Liver (tissue), 3 donors: ENCODE measurements at regions not wholly inside any gene's neighbourhood (a gene's known extent, or its start where the extent isn't known, plus 50 kb on each side); places are given as distances from the start of the nearest gene placed in this dataset.

ENCODE experiments used
- EGR1 ChIP-seq, 2 donors: IDR thresholded peaks; 2 replicates each; pipeline ENCODE4 v1.6.1; 2016 to 2018; ENCODE audit warnings: antibody characterized with exemption in 2 of 2, low read depth in 2 of 2
- FOXA1 ChIP-seq: IDR thresholded peaks from 2 replicates; pipeline ENCODE4 v1.6.1; 2016; ENCODE audit warnings: antibody characterized with exemption
- GABPA ChIP-seq, 2 donors: IDR thresholded peaks in 1 of 2; conservative IDR thresholded peaks in 1 of 2; 2 replicates each; pipeline ENCODE4 v1.6.1; 2016; ENCODE audit warnings: antibody characterized with exemption in 2 of 2, mild to moderate bottlenecking in 1 of 2, moderate library complexity in 1 of 2
- JUND ChIP-seq, 2 donors: IDR thresholded peaks; 2 replicates each; pipeline ENCODE4 v1.6.1; 2016; ENCODE audit warnings: antibody characterized with exemption in 2 of 2
- RAD21 ChIP-seq, 2 donors: IDR thresholded peaks; 2 replicates each; pipeline ENCODE4 v1.6.1; 2016; ENCODE audit warnings: antibody characterized with exemption in 2 of 2, mild to moderate bottlenecking in 2 of 2
- RXRA ChIP-seq, 2 donors: IDR thresholded peaks; 2 replicates each; pipeline ENCODE4 v1.6.1; 2017 to 2018; ENCODE audit warnings: antibody characterized with exemption in 2 of 2, mild to moderate bottlenecking in 1 of 2
- TAF1 ChIP-seq: conservative IDR thresholded peaks from 2 replicates; pipeline ENCODE4 v1.6.1; 2016; ENCODE audit warnings: antibody characterized with exemption, mild to moderate bottlenecking
- YY1 ChIP-seq: IDR thresholded peaks from 2 replicates; pipeline ENCODE4 v1.6.1; 2016; ENCODE audit warnings: antibody characterized with exemption, mild to moderate bottlenecking
- TF ChIP-seq, protein P1 (sequence below): fragments of 150-350 bp; IDR thresholded peaks from 2 replicates; pipeline ENCODE4 v1.5.1; 2017; ENCODE audit warnings: improper control_type of control experiment, low read depth, low read length; ENCODE audit not compliant: missing input control
- TF ChIP-seq, protein P2 (sequence below): IDR thresholded peaks from 2 replicates; pipeline ENCODE4 v1.6.1; 2016; ENCODE audit warnings: antibody characterized with exemption
- TF ChIP-seq, protein P3 (sequence below): IDR thresholded peaks from 2 replicates; pipeline ENCODE4 v1.6.1; 2016; ENCODE audit warnings: antibody characterized with exemption, mild to moderate bottlenecking
- TF ChIP-seq, protein P4 (sequence below): IDR thresholded peaks from 2 replicates; pipeline ENCODE4 v1.6.1; 2016; ENCODE audit warnings: antibody characterized with exemption
- donor health status: healthy.
- donor health status: healthy.

DNA sequence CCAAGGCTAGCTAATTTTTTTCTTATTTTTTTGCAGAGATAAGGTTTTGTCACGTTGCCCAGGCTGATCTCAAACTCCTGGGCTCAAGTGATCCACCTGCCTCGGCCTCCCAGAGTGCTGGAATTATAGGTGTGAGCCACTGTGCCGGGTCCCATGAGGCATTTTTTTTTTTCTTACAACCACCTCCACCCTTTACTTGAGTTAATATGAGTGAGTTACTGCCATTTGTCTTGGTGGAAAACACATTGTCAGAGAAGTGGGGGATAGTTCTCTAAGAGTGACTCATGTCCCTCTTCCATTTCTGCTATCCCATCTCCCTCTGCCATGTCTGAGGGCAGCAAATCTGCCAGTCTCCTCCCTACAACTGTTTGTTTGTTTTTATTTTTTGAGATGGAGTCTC is 163.4 kb upstream of the CLINT1 start:
- TF ChIP-seq JUND (IDR thresholded peaks at IDR 0.05), result no peak
- TF ChIP-seq, protein P1, sequence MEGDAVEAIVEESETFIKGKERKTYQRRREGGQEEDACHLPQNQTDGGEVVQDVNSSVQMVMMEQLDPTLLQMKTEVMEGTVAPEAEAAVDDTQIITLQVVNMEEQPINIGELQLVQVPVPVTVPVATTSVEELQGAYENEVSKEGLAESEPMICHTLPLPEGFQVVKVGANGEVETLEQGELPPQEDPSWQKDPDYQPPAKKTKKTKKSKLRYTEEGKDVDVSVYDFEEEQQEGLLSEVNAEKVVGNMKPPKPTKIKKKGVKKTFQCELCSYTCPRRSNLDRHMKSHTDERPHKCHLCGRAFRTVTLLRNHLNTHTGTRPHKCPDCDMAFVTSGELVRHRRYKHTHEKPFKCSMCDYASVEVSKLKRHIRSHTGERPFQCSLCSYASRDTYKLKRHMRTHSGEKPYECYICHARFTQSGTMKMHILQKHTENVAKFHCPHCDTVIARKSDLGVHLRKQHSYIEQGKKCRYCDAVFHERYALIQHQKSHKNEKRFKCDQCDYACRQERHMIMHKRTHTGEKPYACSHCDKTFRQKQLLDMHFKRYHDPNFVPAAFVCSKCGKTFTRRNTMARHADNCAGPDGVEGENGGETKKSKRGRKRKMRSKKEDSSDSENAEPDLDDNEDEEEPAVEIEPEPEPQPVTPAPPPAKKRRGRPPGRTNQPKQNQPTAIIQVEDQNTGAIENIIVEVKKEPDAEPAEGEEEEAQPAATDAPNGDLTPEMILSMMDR, result no peak
- no peak for TF ChIP-seq FOXA1
- TF ChIP-seq, protein P2, sequence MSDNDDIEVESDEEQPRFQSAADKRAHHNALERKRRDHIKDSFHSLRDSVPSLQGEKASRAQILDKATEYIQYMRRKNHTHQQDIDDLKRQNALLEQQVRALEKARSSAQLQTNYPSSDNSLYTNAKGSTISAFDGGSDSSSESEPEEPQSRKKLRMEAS, result no peak
- TF ChIP-seq, protein P3, sequence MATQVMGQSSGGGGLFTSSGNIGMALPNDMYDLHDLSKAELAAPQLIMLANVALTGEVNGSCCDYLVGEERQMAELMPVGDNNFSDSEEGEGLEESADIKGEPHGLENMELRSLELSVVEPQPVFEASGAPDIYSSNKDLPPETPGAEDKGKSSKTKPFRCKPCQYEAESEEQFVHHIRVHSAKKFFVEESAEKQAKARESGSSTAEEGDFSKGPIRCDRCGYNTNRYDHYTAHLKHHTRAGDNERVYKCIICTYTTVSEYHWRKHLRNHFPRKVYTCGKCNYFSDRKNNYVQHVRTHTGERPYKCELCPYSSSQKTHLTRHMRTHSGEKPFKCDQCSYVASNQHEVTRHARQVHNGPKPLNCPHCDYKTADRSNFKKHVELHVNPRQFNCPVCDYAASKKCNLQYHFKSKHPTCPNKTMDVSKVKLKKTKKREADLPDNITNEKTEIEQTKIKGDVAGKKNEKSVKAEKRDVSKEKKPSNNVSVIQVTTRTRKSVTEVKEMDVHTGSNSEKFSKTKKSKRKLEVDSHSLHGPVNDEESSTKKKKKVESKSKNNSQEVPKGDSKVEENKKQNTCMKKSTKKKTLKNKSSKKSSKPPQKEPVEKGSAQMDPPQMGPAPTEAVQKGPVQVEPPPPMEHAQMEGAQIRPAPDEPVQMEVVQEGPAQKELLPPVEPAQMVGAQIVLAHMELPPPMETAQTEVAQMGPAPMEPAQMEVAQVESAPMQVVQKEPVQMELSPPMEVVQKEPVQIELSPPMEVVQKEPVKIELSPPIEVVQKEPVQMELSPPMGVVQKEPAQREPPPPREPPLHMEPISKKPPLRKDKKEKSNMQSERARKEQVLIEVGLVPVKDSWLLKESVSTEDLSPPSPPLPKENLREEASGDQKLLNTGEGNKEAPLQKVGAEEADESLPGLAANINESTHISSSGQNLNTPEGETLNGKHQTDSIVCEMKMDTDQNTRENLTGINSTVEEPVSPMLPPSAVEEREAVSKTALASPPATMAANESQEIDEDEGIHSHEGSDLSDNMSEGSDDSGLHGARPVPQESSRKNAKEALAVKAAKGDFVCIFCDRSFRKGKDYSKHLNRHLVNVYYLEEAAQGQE, result no peak
- TF ChIP-seq, protein P4, sequence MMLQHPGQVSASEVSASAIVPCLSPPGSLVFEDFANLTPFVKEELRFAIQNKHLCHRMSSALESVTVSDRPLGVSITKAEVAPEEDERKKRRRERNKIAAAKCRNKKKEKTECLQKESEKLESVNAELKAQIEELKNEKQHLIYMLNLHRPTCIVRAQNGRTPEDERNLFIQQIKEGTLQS, result no peak
- TF ChIP-seq RAD21 (IDR thresholded peaks at IDR 0.05), result no peak
- no peak for TF ChIP-seq YY1
- TF ChIP-seq GABPA (IDR thresholded peaks at IDR 0.05 in 1 of 2, conservative IDR thresholded peaks at IDR 0.05 in 1 of 2), result no peak
- TF ChIP-seq TAF1, result no peak
- TF ChIP-seq EGR1 (IDR thresholded peaks at IDR 0.05; ENCODE audit: low read depth in 2 of 2), result no peak
- no peak for TF ChIP-seq RXRA (IDR thresholded peaks at IDR 0.05)
